ENCODE measurements at regions not wholly inside any gene's neighbourhood (a gene's known extent, or its start where the extent isn't known, plus 50 kb on each side); places are given as distances from the start of the nearest gene placed in this dataset.

GRCh38 chr3:22399566-22399965 lies 648.6 kb upstream of the ZNF385D start:
- no CpG with 5 or more reads among the region's 4 CpGs for WGBS (ENCODE audit: extremely low coverage, insufficient read length, low lambda C conversion rate)
- Histone ChIP-seq H3K14ac (ENCODE audit: insufficient read depth, low read length) (no peak overlapping the region), H3K4me2 (ENCODE audit: insufficient read depth, insufficient read length, low read length) (no peak overlapping the region), H3K79me1 (ENCODE audit: insufficient read depth, low read depth, low read length, poor library complexity, severe bottlenecking) (no peaks in the 10 kb centered on the region), H3K4me1 (ENCODE audit: insufficient read depth, low read length) (no peaks in the 10 kb centered on the region), H3K27me3 (ENCODE audit: insufficient read depth, low read length) (no peaks in the 10 kb centered on the region), H2BK120ac (ENCODE audit: low read depth, low read length, poor library complexity, severe bottlenecking) (no peak overlapping the region), H3T11ph (ENCODE audit: low read length) (no peak overlapping the region), H2BK5ac (ENCODE audit: insufficient read length, low read length) (no peak overlapping the region), H3K79me2 (ENCODE audit: insufficient read depth, low read length) (no peaks in the 10 kb centered on the region), H2AFZ (ENCODE audit: low read length) (no peak overlapping the region), H2BK15ac (ENCODE audit: low read depth, low read length) (no peak overlapping the region), H3K4ac (ENCODE audit: low read depth, low read length) (no peak overlapping the region), H3K9me3 (ENCODE audit: control insufficient read depth, low read depth, low read length) (no peaks in the 10 kb centered on the region), H4K8ac (replicated peaks; ENCODE audit: insufficient read length, low read depth, low read length) (no peak overlapping the region), H3K18ac (ENCODE audit: insufficient read length, low read depth, low read length) (no peak overlapping the region), H2AK5ac (ENCODE audit: insufficient read length, low read length) (no peak overlapping the region), H3K56ac (ENCODE audit: insufficient read length, low read depth, low read length) (no peak overlapping the region), H4K5ac (ENCODE audit: insufficient read length, low read depth, low read length) (no peak overlapping the region), H2BK20ac (ENCODE audit: low read depth, low read length, poor library complexity, severe bottlenecking) (no peak overlapping the region), H4K91ac (ENCODE audit: insufficient read length, low read depth, low read length) (no peak overlapping the region), H3K23me2 (ENCODE audit: insufficient read length, low read depth, low read length, poor library complexity, severe bottlenecking) (no peaks in the 10 kb centered on the region), H3K9ac (ENCODE audit: extremely low read depth, insufficient read length, low read length) (no peak overlapping the region), H2BK12ac (ENCODE audit: insufficient read length, low read depth, low read length) (no peak overlapping the region), H3K23ac (ENCODE audit: insufficient read length, low read depth, low read length) (no peak overlapping the region), H4K20me1 (ENCODE audit: control insufficient read depth, insufficient read depth, insufficient read length) (no peaks in the 10 kb centered on the region), H3K27ac (ENCODE audit: insufficient read length, low read depth, low read length) (no peak overlapping the region)
- Mint-ChIP-seq H3K9me3 (peaks cover 0 to 1% of the 10 kb centered on the region in 2 experiments; a peak in 1 of 5 replicates), H3K4me1 (no peaks in the 10 kb centered on the region), H3K27ac (no peak overlapping the region), H3K4me3 (no peak overlapping the region), H3K27me3 (ENCODE audit: low read depth) (no peaks in the 10 kb centered on the region), H3K36me3 (ENCODE audit: insufficient read depth in 1 of 3, low read depth in 3 of 3) (no peaks in the 10 kb centered on the region; a peak in 1 of 7 replicates)
- no peak for TF ChIP-seq CTCF (conservative IDR thresholded peaks at IDR 0.05)
- no peak for DNase-seq
